ENCODE measurements at regions not wholly inside any gene's neighbourhood (a gene's known extent, or its start where the extent isn't known, plus 50 kb on each side); places are given as distances from the start of the nearest gene placed in this dataset.

- TF ChIP-seq CHD7 (IDR thresholded peaks at IDR 0.05; ENCODE audit: insufficient replicate concordance, low read length) (no peak), POLR2A (IDR thresholded peaks at IDR 0.05; ENCODE audit: control extremely low read depth in 1 of 2, low read depth in 2 of 2, low read length in 2 of 2) (no peak), MAFK (IDR thresholded peaks at IDR 0.05; ENCODE audit: low read depth, low read length) (no peak), SIN3A (conservative IDR thresholded peaks at IDR 0.05 in 1 of 2, IDR thresholded peaks at IDR 0.05 in 1 of 2; ENCODE audit: low read depth in 1 of 2, low read length in 2 of 2) (no peak), SIRT6 (IDR thresholded peaks at IDR 0.05; ENCODE audit: low read length) (no peak)
Measured at GRCh38 chr13:76148926-76149325, 512.8 kb downstream of the LMO7 start (continued).

All from H1 (cell line).